ENCODE measurements at regions not wholly inside any gene's neighbourhood (a gene's known extent, or its start where the extent isn't known, plus 50 kb on each side); places are given as distances from the start of the nearest gene placed in this dataset.

GRCh38 chr3:170784406-170784805, 85.6 kb downstream of the RPL22L1 start:
- DNase-seq (ENCODE audit: low read depth in 2 of 3, low spot score in 1 of 3) = no peak

GRCh38 chr3:170780955-170781354, 89.0 kb downstream of the RPL22L1 start:
- DNase-seq (ENCODE audit: low read depth in 2 of 3, low spot score in 1 of 3) = no peak

GRCh38 chr3:170780471-170780870, 89.5 kb downstream of the RPL22L1 start:
- DNase-seq (ENCODE audit: low read depth in 2 of 3, low spot score in 1 of 3) = no peak

GRCh38 chr3:170778240-170779217, 91.5 kb downstream of the RPL22L1 start:
- no peak for DNase-seq (ENCODE audit: low read depth in 2 of 3, low spot score in 1 of 3)

- no peak for DNase-seq (ENCODE audit: low read depth in 2 of 3, low spot score in 1 of 3)
Measured at GRCh38 chr3:170777564-170777926, 92.5 kb downstream of the RPL22L1 start.

GRCh38 chr3:170776887-170777563, 93.0 kb downstream of the RPL22L1 start:
- DNase-seq (ENCODE audit: low read depth in 2 of 3, low spot score in 1 of 3) = no peak

- no peak for DNase-seq (ENCODE audit: low read depth in 2 of 3, low spot score in 1 of 3)
Measured at GRCh38 chr3:170773682-170774425, 96.1 kb downstream of the RPL22L1 start.

GRCh38 chr3:170772175-170772574, 97.8 kb downstream of the RPL22L1 start:
- no peak for DNase-seq (ENCODE audit: low read depth in 2 of 3, low spot score in 1 of 3)

- DNase-seq (ENCODE audit: low read depth in 2 of 3, low spot score in 1 of 3) = no peak
Measured at GRCh38 chr3:170768334-170768801, 101.6 kb downstream of the RPL22L1 start.

GRCh38 chr3:170767576-170767941, 102.4 kb downstream of the RPL22L1 start:
- DNase-seq (ENCODE audit: low read depth in 2 of 3, low spot score in 1 of 3) = no peak

GRCh38 chr3:170766823-170767575, 103.0 kb downstream of the RPL22L1 start:
- no peak for DNase-seq (ENCODE audit: low read depth in 2 of 3, low spot score in 1 of 3)

GRCh38 chr3:170766253-170766652, 103.7 kb downstream of the RPL22L1 start:
- no peak for DNase-seq (ENCODE audit: low read depth in 2 of 3, low spot score in 1 of 3)

- no peak for DNase-seq (ENCODE audit: low read depth in 2 of 3, low spot score in 1 of 3)
Measured at GRCh38 chr3:170765419-170766078, 104.4 kb downstream of the RPL22L1 start.

GRCh38 chr3:170764017-170764416, 106.0 kb downstream of the RPL22L1 start:
- no peak for DNase-seq (ENCODE audit: low read depth in 2 of 3, low spot score in 1 of 3)

GRCh38 chr3:170762064-170762463, 107.9 kb downstream of the RPL22L1 start:
- no peak for DNase-seq (ENCODE audit: low read depth in 2 of 3, low spot score in 1 of 3)

GRCh38 chr3:170761103-170761502, 108.9 kb downstream of the RPL22L1 start:
- DNase-seq (ENCODE audit: low read depth in 2 of 3, low spot score in 1 of 3) = no peak

- no peak for DNase-seq (ENCODE audit: low read depth in 2 of 3, low spot score in 1 of 3)
Measured at GRCh38 chr3:170760174-170760526, 109.8 kb downstream of the RPL22L1 start.

GRCh38 chr3:170759511-170760173, 110.4 kb downstream of the RPL22L1 start:
- DNase-seq (ENCODE audit: low read depth in 2 of 3, low spot score in 1 of 3) = no peak

- no peak for DNase-seq (ENCODE audit: low read depth in 2 of 3, low spot score in 1 of 3)
Measured at GRCh38 chr3:170757038-170757437, 113.0 kb downstream of the RPL22L1 start.

- no peak for DNase-seq (ENCODE audit: low read depth in 2 of 3, low spot score in 1 of 3)
Measured at GRCh38 chr3:170754311-170754693, 115.7 kb downstream of the RPL22L1 start.

Data from stimulated activated CD4-positive, alpha-beta T cell treated with anti-CD3 and anti-CD28 coated beads, Interleukin-12 subunit alpha, Interleukin-12 subunit beta, amount 100 ng/mL, for 48 hours (primary cell).